Thymus (tissue), 11 donors: ENCODE measurements at regions not wholly inside any gene's neighbourhood (a gene's known extent, or its start where the extent isn't known, plus 50 kb on each side); places are given as distances from the start of the nearest gene placed in this dataset.
"Not testable (repeated sequence)": the region's sequence is repeated elsewhere in the genome, so short reads cannot be mapped to it uniquely, and the experiment has no call there.

Experiments used
- DNase-seq, 9 donors: peaks; one replicate each; pipeline ENCODE4 v3.0.0-alpha.2; 2013; ENCODE audit warnings: low spot score in 9 of 9, low read depth in 6 of 9, missing footprints in 1 of 9
- H3K27ac ChIP-seq, 2 donors: one replicate each; pipeline ENCODE4 v1.5.1; 2013; ENCODE audit warnings: control low read depth in 1 of 2, low read depth in 1 of 2, low read length in 1 of 2, mild to moderate bottlenecking in 1 of 2, moderate library complexity in 1 of 2
- H3K27me3 ChIP-seq, 2 donors: one replicate each; pipeline ENCODE4 v1.5.1; 2013; ENCODE audit warnings: low read length in 1 of 2; ENCODE audit not compliant: control insufficient read depth in 2 of 2, insufficient read depth in 1 of 2
- H3K36me3 ChIP-seq, 2 donors: one replicate each; pipeline ENCODE4 v1.5.1; 2013; ENCODE audit warnings: low read length in 1 of 2, mild to moderate bottlenecking in 1 of 2, moderate library complexity in 1 of 2; ENCODE audit not compliant: control insufficient read depth in 2 of 2, insufficient read depth in 2 of 2
- H3K4me1 ChIP-seq, 2 donors: one replicate each; pipeline ENCODE4 v1.5.1; 2013; ENCODE audit warnings: low read length in 2 of 2; ENCODE audit not compliant: control insufficient read depth in 2 of 2, insufficient read depth in 2 of 2
- H3K4me3 ChIP-seq, 2 donors: one replicate each; pipeline ENCODE4 v1.5.1; 2013; ENCODE audit warnings: low read length in 2 of 2, control low read depth in 1 of 2, mild to moderate bottlenecking in 1 of 2
- H3K9me3 ChIP-seq, 2 donors: one replicate each; pipeline ENCODE4 v1.5.1; 2013; ENCODE audit warnings: low read length in 1 of 2, mild to moderate bottlenecking in 1 of 2; ENCODE audit not compliant: control insufficient read depth in 2 of 2, insufficient read depth in 1 of 2
- WGBS: extraction: QIAGEN DNeasy Blood & Tissue Kit; methylation state at CpG from one replicate; pipeline ENCODE4 v1.1.7; 2013; 5-methylcytosine and 5-hydroxymethylcytosine counted together
- donor health status: healthy.

DNA sequence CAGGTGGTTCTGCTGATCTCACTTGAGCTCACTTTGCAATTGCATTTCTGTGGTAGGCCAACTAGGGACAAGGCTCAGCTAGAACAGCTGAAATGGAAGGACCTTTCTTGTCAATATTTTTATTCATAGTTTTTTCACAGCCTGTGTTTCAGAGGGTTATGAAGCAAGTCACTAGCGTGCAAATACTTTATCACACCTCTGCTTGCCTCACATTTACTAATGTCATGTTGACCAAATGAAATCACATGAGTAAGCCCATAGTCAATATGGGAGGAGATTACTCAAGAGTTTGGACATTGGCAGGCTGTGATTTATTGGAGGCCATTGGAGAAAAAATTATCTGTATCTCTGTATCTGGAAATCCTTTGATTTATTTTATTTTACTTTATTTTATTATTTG is 628.3 kb upstream of the EPHA5 start:
- H3K27me3 ChIP-seq, result no peaks in the 10 kb centered on the region
- WGBS, result 90% methylated on average over 1 of the region's 1 CpG

DNA sequence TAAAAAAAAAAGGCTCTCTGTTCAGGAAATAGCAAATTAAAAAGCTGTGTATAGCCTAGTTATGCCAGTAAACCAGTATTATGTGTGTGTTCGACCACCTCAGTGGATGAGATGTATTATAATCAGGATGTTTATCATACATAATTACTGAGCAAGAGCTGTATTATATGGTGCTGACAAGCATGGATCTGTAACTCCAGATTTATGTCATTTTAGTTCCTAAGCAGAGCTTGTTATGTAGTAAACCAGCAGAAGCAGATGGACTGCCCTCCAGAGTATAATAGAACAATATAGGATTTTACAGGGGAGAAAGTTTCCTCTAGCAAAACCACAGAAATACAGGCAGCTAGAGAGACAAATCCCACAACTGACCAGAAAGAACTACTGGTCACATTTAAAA is 627.4 kb upstream of the EPHA5 start:
- WGBS, result 92% methylated on average over 1 of the region's 1 CpG

More for the DNA sequence above, 628.3 kb upstream of the EPHA5 start:
- DNase-seq, result no peak
- Histone ChIP-seq H3K4me1 (no peaks in the 10 kb centered on the region), H3K9me3 (no peaks in the 10 kb centered on the region), H3K27ac (no peak overlapping the region), H3K36me3 (no peaks in the 10 kb centered on the region), H3K4me3 (no peak overlapping the region)

DNA sequence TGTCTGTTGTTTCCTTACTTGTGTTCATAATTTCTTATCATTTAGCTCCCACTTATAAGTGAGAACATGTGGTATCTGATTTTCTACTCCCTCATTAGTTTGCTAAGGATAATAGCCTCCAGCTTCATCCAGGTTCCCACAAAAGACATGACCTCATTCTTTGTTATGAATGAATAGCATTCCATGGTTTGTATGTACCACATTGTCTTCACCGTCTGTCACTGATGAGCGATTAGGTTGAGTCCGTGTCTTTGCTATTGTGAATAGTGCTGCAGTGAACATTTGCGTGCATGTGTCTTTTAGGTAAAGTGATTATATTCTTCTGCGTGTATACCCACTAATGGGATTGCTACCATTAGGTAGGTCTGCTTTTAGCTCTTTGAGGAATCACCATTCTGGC is 624.3 kb upstream of the EPHA5 start:
- no peak overlapping the region for H3K4me3 ChIP-seq
- H3K27me3 ChIP-seq, result no peaks in the 10 kb centered on the region
- no peaks in the 10 kb centered on the region for H3K36me3 ChIP-seq
- no peak for DNase-seq
- H3K4me1 ChIP-seq, result no peaks in the 10 kb centered on the region
- no peaks in the 10 kb centered on the region for H3K9me3 ChIP-seq
- H3K27ac ChIP-seq, result no peak overlapping the region
- 94% methylated on average over 5 of the region's 5 CpGs for WGBS

More for the DNA sequence above, 627.4 kb upstream of the EPHA5 start:
- H3K27me3 ChIP-seq, result no peaks in the 10 kb centered on the region
- DNase-seq, result no peak
- no peak overlapping the region for H3K27ac ChIP-seq
- H3K4me1 ChIP-seq, result no peaks in the 10 kb centered on the region
- H3K4me3 ChIP-seq, result no peak overlapping the region
- H3K9me3 ChIP-seq, result no peaks in the 10 kb centered on the region
- no peaks in the 10 kb centered on the region for H3K36me3 ChIP-seq

DNA sequence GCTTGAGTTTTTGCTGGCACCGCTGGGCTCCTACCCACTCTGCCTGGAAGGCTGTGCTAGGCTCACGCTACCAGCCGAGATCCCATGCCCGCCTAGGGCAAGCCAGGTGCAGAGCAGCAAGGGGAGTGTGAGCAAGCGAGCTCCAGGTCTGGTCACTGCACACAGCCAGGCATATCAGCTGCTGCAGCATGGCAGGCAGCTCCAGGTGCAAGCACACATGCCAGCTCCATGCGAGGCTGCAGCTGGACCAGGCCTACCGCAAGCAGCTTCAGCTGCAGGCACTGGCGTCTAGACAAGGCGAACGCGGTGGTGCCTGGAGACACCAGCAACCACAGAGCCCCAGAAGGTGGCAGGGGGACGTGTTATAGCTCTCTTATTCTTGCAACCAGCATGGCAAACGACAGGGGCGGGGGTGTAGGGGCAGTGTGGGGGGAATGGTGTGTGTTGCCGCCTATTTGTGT is 614.7 kb upstream of the EPHA5 start:
- 91% methylated on average over 15 of the region's 15 CpGs for WGBS

DNA sequence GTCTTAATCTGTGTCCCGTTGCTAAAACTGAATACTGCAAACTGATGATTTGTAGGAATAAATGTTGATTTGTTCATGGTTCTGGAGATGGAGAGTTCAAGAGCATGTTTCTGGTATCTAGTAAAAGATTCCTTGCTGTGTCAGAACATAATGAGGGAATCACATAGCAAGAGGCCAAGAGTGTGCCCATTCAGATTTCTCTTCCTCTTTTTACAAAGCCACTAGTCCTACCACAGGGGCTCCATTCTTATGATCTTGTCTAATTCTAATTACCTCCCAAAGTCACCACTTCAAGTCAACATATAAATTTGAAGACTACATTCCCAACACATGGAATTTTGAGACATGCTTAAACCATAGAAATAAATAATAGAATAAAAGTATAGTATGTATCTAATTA is 608.8 kb upstream of the EPHA5 start:
- no peak overlapping the region for H3K4me3 ChIP-seq
- no peak overlapping the region for H3K27ac ChIP-seq
- no peaks in the 10 kb centered on the region for H3K9me3 ChIP-seq
- DNase-seq, result no peak
- no peaks in the 10 kb centered on the region for H3K36me3 ChIP-seq
- WGBS, result 95% methylated on average over 1 of the region's 1 CpG
- no peaks in the 10 kb centered on the region for H3K27me3 ChIP-seq
- no peaks in the 10 kb centered on the region for H3K4me1 ChIP-seq

More for the DNA sequence above, 614.7 kb upstream of the EPHA5 start:
- Histone ChIP-seq H3K9me3 (peaks cover 0 to 3% of the 10 kb centered on the region in 2 donors), H3K27me3 (no peaks in the 10 kb centered on the region), H3K4me3 (no peak overlapping the region), H3K36me3 (no peaks in the 10 kb centered on the region), H3K27ac (no peak overlapping the region), H3K4me1 (no peaks in the 10 kb centered on the region)
- DNase-seq, result no peak

DNA sequence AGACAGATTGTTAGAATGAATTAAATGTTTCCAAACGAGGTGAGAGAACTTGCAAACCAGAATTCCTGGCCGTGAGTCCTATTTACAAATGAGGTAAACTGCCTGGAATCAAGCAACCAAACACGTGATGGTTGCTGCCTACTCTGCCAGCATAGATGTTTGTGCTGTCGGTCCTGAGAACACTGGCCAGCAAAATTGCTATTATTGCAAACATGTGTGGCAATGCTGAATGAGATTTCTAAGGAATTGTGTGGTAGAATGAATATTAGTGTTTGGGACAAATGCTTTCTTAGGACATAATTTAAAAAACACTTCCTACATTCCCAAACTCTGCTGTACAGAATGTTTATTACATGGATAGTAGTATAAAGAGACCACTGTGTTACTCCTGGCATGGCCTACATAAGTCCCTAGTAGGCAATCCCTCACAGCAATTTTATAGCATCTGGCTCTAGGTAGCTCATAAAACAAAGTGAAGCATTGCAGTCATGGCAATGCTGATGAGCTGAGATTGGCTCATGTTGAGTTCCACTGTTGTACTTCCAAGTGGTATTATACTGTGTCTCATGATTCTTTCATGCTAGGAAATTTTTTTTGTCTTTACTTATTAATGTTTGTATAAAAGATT is 605.2 kb upstream of the EPHA5 start:
- no peaks in the 10 kb centered on the region for H3K4me1 ChIP-seq
- no peak for DNase-seq
- WGBS, result 76% methylated on average over 4 of the region's 4 CpGs
- no peaks in the 10 kb centered on the region for H3K27me3 ChIP-seq
- H3K36me3 ChIP-seq, result no peaks in the 10 kb centered on the region
- H3K27ac ChIP-seq, result no peak overlapping the region
- H3K4me3 ChIP-seq, result no peak overlapping the region
- no peaks in the 10 kb centered on the region for H3K9me3 ChIP-seq

DNA sequence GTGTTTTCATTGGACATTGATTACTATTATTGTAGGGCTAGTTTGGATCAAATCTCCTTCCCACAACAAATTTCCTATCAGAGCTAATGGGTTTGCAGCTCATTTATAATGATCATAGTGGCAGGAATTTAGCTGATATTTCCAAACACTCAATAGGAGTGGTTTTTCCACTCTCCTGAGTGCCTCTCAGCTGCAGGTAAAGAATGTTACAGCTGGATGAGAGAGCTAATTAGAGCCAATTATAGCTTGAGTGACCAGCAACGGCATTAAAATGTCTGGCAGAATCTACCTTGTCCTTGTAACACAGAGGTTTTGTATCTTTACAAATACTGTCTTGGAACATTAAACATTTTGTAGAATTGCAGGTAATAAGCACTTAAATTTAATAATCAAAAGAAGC is 602.8 kb upstream of the EPHA5 start:
- Histone ChIP-seq H3K27ac (no peak overlapping the region), H3K9me3 (no peaks in the 10 kb centered on the region), H3K27me3 (no peaks in the 10 kb centered on the region), H3K36me3 (no peaks in the 10 kb centered on the region), H3K4me1 (no peaks in the 10 kb centered on the region), H3K4me3 (no peak overlapping the region)
- no peak for DNase-seq
- WGBS, result 80% methylated on average over 1 of the region's 1 CpG

DNA sequence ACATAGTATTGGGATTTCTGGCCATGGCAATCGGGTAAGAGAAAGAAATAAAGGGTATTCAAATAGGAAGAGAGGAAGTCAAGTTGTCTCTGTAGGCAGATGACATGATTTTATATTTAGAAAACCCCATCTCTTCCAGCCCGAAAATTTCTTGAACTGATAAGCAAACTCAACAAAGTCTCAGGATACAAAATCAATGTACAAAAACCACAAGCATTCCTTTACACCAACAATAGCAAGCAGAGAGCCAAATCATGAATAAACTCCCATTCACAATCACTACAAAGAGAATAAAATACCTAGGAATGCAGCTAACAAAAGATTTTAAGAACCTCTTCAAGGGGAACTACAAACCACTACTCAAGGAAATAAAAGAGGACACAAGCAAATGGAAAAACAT is 600.1 kb upstream of the EPHA5 start:
- WGBS, result 81% methylated on average over 2 of the region's 2 CpGs
- H3K4me1 ChIP-seq, H3K4me3 ChIP-seq, H3K36me3 ChIP-seq, H3K27ac ChIP-seq, DNase-seq, H3K27me3 ChIP-seq: not testable (repeated sequence)
- H3K9me3 ChIP-seq, result peaks cover 0 to 13% of the 10 kb centered on the region in 2 donors

DNA sequence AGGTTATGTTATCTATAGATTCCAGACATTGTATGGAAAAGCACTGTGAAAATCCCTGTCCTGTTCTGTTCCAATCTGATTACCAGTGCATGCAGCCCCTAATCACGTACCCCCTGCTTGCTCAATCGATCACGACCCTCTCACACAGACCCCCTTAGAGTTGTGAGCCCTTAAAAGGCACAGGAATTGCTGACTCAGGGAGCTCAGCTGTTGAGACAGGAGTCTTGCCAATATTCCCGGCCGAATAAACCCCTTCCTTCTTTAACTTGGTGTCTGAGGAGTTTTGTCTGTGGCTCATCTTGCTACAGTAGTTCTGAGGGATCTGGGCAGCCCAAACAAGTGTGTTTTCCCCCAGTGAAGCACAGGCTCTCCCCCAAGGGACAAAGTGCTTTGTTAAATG is 596.3 kb upstream of the EPHA5 start:
- H3K9me3 ChIP-seq, result peaks cover 0 to 13% of the 10 kb centered on the region in 2 donors
- WGBS, result 91% methylated on average over 5 of the region's 5 CpGs
- not testable (repeated sequence) for DNase-seq, H3K36me3 ChIP-seq, H3K4me3 ChIP-seq, H3K27ac ChIP-seq, H3K27me3 ChIP-seq, H3K4me1 ChIP-seq
